ENCODE measurements at regions not wholly inside any gene's neighbourhood (a gene's known extent, or its start where the extent isn't known, plus 50 kb on each side); places are given as distances from the start of the nearest gene placed in this dataset.
"Not testable (repeated sequence)": the region's sequence is repeated elsewhere in the genome, so short reads cannot be mapped to it uniquely, and the experiment has no call there.

- DNase-seq = no peak
These were observed 72.4 kb upstream of the TSC22D1 start for GRCh38 chr13:44648392-44649103.

GRCh38 chr13:44647560-44647959 is 71.4 kb upstream of the TSC22D1 start:
- DNase-seq = not testable (repeated sequence)

GRCh38 chr13:44646044-44646443 is 69.9 kb upstream of the TSC22D1 start:
- DNase-seq = no peak

GRCh38 chr13:44643256-44643655 is 67.1 kb upstream of the TSC22D1 start:
- no peak for DNase-seq

GRCh38 chr13:44637581-44637980 is 61.5 kb upstream of the TSC22D1 start:
- no peak for DNase-seq

- no peak for DNase-seq
These were observed 53.5 kb upstream of the TSC22D1 start for GRCh38 chr13:44629465-44630183.

GRCh38 chr13:44628826-44629225 is 52.7 kb upstream of the TSC22D1 start:
- not testable (repeated sequence) for DNase-seq

GRCh38 chr13:44627441-44627840 is 51.3 kb upstream of the TSC22D1 start:
- no peak for DNase-seq

- no peak for DNase-seq
These were observed 50.0 kb upstream of the TSC22D1 start for GRCh38 chr13:44626176-44626575.
